GM12878 (cell line): ENCODE measurements at regions not wholly inside any gene's neighbourhood (a gene's known extent, or its start where the extent isn't known, plus 50 kb on each side); places are given as distances from the start of the nearest gene placed in this dataset.

Source experiments
- ATAC-seq: fragments of 200-7000 bp; cut with Tn5 transposase; 3 replicates; pipeline ENCODE4 v1.9.1; 2020; ENCODE audit warnings: mild to moderate bottlenecking, moderate library complexity
- BruUV-seq: library from RNA; stranded (reverse); fragments of 400-500 nt; replicated peaks from 2 replicates; lab custom pipeline; 2021; lab: Mats Ljungman, UMichigan
- CTCF ChIA-PET: fragments of 300-600 bp; sonication (Branson Sonifier 250); formaldehyde crosslinking; extraction: SDS; loops from one replicate; lab custom pipeline; 2021; ENCODE audit warnings: inconsistent platforms; lab: Yijun Ruan, JAX
- POLR2A ChIA-PET: fragments of 350-600 bp; formaldehyde crosslinking; extraction: SDS; loops from one replicate; lab custom pipeline; 2021; ENCODE audit warnings: inconsistent platforms; lab: Charles Lee
- RAD21 ChIA-PET: fragments of 300-600 bp; sonication (Branson Sonifier 250); formaldehyde crosslinking; loops from one replicate; lab custom pipeline; 2023; ENCODE audit warnings: antibody characterized with exemption; ENCODE audit not compliant: unreplicated experiment; lab: Charles Lee
- SMC1A ChIA-PET: fragments of 300-600 bp; sonication (Branson Sonifier 250); formaldehyde crosslinking; loops from one replicate; lab custom pipeline; 2023; ENCODE audit not compliant: unreplicated experiment, uncharacterized antibody; lab: Charles Lee
- DNase-seq: peaks from one replicate; pipeline ENCODE4 v3.0.0-alpha.2; 2011; ENCODE audit warnings: low read depth, low spot score
- FAIRE-seq: peaks from 3 replicates; lab custom pipeline; 2011; peaks lifted over from hg19 to GRCh38; lab: Jason Lieb, UNC
- H2AFZ ChIP-seq: 2 replicates; pipeline ENCODE4 v1.6.0; 2011; ENCODE audit warnings: low read depth, low read length, control low read depth; ENCODE audit not compliant: control insufficient read depth
- H3K27ac ChIP-seq: 2 replicates; pipeline ENCODE4 v1.5.1; 2011; ENCODE audit warnings: control low read depth; ENCODE audit not compliant: control insufficient read depth, insufficient read depth
- H3K27me3 ChIP-seq, 2 experiments: replicated peaks in 1 of 2; 2 replicates each; pipeline versions ENCODE4 v1.6.0 to v1.6.1; 2011; ENCODE audit warnings: low read length in 1 of 2; ENCODE audit not compliant: control insufficient read depth in 2 of 2, insufficient read depth in 2 of 2
- H3K36me3 ChIP-seq, 2 experiments: 2 replicates each; pipeline ENCODE4 v1.5.1; 2011; ENCODE audit warnings: low read length in 1 of 2; ENCODE audit not compliant: control insufficient read depth in 2 of 2, insufficient read depth in 2 of 2
- H3K4me1 ChIP-seq: 2 replicates; pipeline ENCODE4 v1.6.1; 2011; ENCODE audit warnings: mild to moderate bottlenecking, low read length, moderate library complexity, mixed read lengths; ENCODE audit not compliant: control insufficient read depth, insufficient read depth
- H3K4me2 ChIP-seq: 2 replicates; pipeline ENCODE4 v1.6.0; 2011; ENCODE audit warnings: control low read depth; ENCODE audit not compliant: control insufficient read depth, insufficient read depth
- H3K4me3 ChIP-seq: fragments of 200-600 bp; sonication (generic); 2 replicates; pipeline ENCODE4 v1.5.1; 2016
- H3K79me2 ChIP-seq: 2 replicates; pipeline ENCODE4 v1.6.0; 2011; ENCODE audit warnings: low read length; ENCODE audit not compliant: control insufficient read depth, insufficient read depth
- H3K9ac ChIP-seq: 2 replicates; pipeline ENCODE4 v1.8.0; 2011; ENCODE audit warnings: low read length, control low read depth, mixed read lengths; ENCODE audit not compliant: control insufficient read depth, insufficient read depth
- H3K9me3 ChIP-seq: replicated peaks from 3 replicates; pipeline ENCODE4 v1.5.1; 2011; ENCODE audit warnings: mild to moderate bottlenecking, low read length; ENCODE audit not compliant: control insufficient read depth, insufficient read depth
- H4K20me1 ChIP-seq: 2 replicates; pipeline ENCODE4 v1.6.0; 2011; ENCODE audit not compliant: control insufficient read depth, insufficient read depth
- CREB1 ChIP-seq: IDR thresholded peaks from 2 replicates; pipeline ENCODE4 v1.6.1; 2012; ENCODE audit warnings: low read depth, mild to moderate bottlenecking, inconsistent platforms
- E2F4 ChIP-seq: IDR thresholded peaks from 2 replicates; pipeline ENCODE4 v1.6.1; 2012; ENCODE audit warnings: low read depth, low read length, improper control_type of control experiment
- HDAC2 ChIP-seq: fragments of 200-600 bp; sonication (generic); IDR thresholded peaks from 2 replicates; pipeline ENCODE4 v1.6.1; 2017
- MTA3 ChIP-seq: IDR thresholded peaks from 2 replicates; pipeline ENCODE4 v1.6.1; 2012; ENCODE audit warnings: low read length, inconsistent platforms, borderline replicate concordance
- MYC ChIP-seq: IDR thresholded peaks from 2 replicates; pipeline ENCODE4 v1.6.1; 2011; ENCODE audit warnings: mild to moderate bottlenecking, low read length, moderate library complexity, inconsistent platforms; ENCODE audit not compliant: insufficient read depth, insufficient replicate concordance, insufficient read length, severe bottlenecking
- POU2F2 ChIP-seq: IDR thresholded peaks from 3 replicates; pipeline ENCODE4 v1.6.1; 2011; ENCODE audit warnings: low read depth, mild to moderate bottlenecking, low read length, borderline replicate concordance
- SKIL ChIP-seq: fragments of 450-650 bp; IDR thresholded peaks from 2 replicates; pipeline ENCODE4 v1.6.1; 2017; ENCODE audit warnings: mild to moderate bottlenecking, low read depth, inconsistent platforms; ENCODE audit not compliant: poor library complexity, severe bottlenecking
- STAT3 ChIP-seq: IDR thresholded peaks from 2 replicates; pipeline ENCODE4 v1.6.1; 2011; ENCODE audit warnings: low read depth, low read length, improper control_type of control experiment
- USF1 ChIP-seq: IDR thresholded peaks from 2 replicates; pipeline ENCODE4 v1.6.1; 2011; ENCODE audit warnings: borderline replicate concordance, low read depth, mild to moderate bottlenecking, moderate library complexity, mixed read lengths, low read length; ENCODE audit not compliant: insufficient read depth; ENCODE audit errors: extremely low read length
- ZBTB33 ChIP-seq: fragments of 450-650 bp; IDR thresholded peaks from 2 replicates; pipeline ENCODE4 v1.6.1; 2017; ENCODE audit warnings: mild to moderate bottlenecking
- WGBS: methylation state at CpG from one replicate; pipeline ENCODE4 v1.1.6; 2016; ENCODE audit warnings: low lambda C conversion rate; ENCODE audit not compliant: insufficient replicate concordance, insufficient coverage; ENCODE audit errors: missing lambda C conversion rate; 5-methylcytosine and 5-hydroxymethylcytosine counted together
- in situ Hi-C: fragments of 300-500 bp; cut with MboI; formaldehyde crosslinking; loops from 9 replicates; pipeline ENCODE4 v1.14.3; 2018; ENCODE audit warnings: mixed read lengths
- intact Hi-C: fragments of 100-400 bp; cut with micrococcal nuclease; formaldehyde crosslinking; loops from one replicate; pipeline ENCODE4 v1.14.2; 2022; ENCODE audit not compliant: unreplicated experiment

GRCh38 chr11:24344222-24344621 lies 152.6 kb upstream of the LUZP2 start (continued):
- TF ChIP-seq HDAC2 = no peak
- TF ChIP-seq, all 136 proteins: peak for 0

- Histone ChIP-seq H3K27me3 (no peaks in the 10 kb centered on the region), H3K36me3 (no peaks in the 10 kb centered on the region), H2AFZ (no peak overlapping the region), H3K79me2 (no peaks in the 10 kb centered on the region), H3K9ac (no peak overlapping the region), H3K9me3 (no peaks in the 10 kb centered on the region), H3K4me1 (no peaks in the 10 kb centered on the region), H3K4me3 (no peak overlapping the region), H3K27ac (no peak overlapping the region), H4K20me1 (no peaks in the 10 kb centered on the region), H3K4me2 (no peak overlapping the region)
- FAIRE-seq = no peak
- no TSS peak for BruUV-seq
- ChIA-PET SMC1A (no interaction called here), RAD21 (no interaction called here), POLR2A (no interaction called here), CTCF (interaction anchor here (1.2 kb wide), 1 partner anchor 19 kb away, joined by 3 read pairs; no protein-coding TSS in a partner anchor)
- intact Hi-C loops = no loop called here
- in situ Hi-C loops = no loop called here
- no peak for DNase-seq
- TF ChIP-seq POU2F2 (no peak), STAT3 (no peak)
- ATAC-seq = no peak
These were observed 147.9 kb upstream of the LUZP2 start for GRCh38 chr11:24348908-24349307.

GRCh38 chr11:24351179-24351578 lies 145.7 kb upstream of the LUZP2 start:
- Histone ChIP-seq H3K36me3 (no peaks in the 10 kb centered on the region), H2AFZ (no peak overlapping the region), H3K79me2 (no peaks in the 10 kb centered on the region), H3K4me3 (no peak overlapping the region), H4K20me1 (no peaks in the 10 kb centered on the region), H3K27ac (no peak overlapping the region), H3K9ac (no peak overlapping the region), H3K9me3 (no peaks in the 10 kb centered on the region), H3K4me2 (no peak overlapping the region), H3K4me1 (no peaks in the 10 kb centered on the region), H3K27me3 (no peaks in the 10 kb centered on the region)
- ATAC-seq = no peak
- intact Hi-C loops = no loop called here
- ChIA-PET SMC1A (interaction anchor here (1.6 kb wide), 1 partner anchor 23 kb away, joined by 4 read pairs; no protein-coding TSS in a partner anchor), RAD21 (no interaction called here), CTCF (no interaction called here), POLR2A (no interaction called here)
- DNase-seq = no peak
- in situ Hi-C loops = no loop called here
- no peak for FAIRE-seq
- 29% methylated on average over 2 of the region's 2 CpGs for WGBS
- no TSS peak for BruUV-seq
- TF ChIP-seq ZBTB33 (no peak), SKIL (no peak), MYC (no peak), CREB1 (no peak), E2F4 (no peak), MTA3 (no peak), USF1 (no peak)
